Kidney epithelial cell (primary cell): ENCODE measurements at regions not wholly inside any gene's neighbourhood (a gene's known extent, or its start where the extent isn't known, plus 50 kb on each side); places are given as distances from the start of the nearest gene placed in this dataset.

Source experiments
- DNase-seq: peaks from one replicate; pipeline ENCODE4 v3.0.0-alpha.2; 2010; ENCODE audit warnings: low read depth
- H3K27me3 ChIP-seq: 2 replicates; pipeline ENCODE4 v1.6.0; 2011; ENCODE audit warnings: low read length; ENCODE audit not compliant: control insufficient read depth, insufficient read depth
- H3K36me3 ChIP-seq: 2 replicates; pipeline ENCODE4 v1.5.1; 2011; ENCODE audit warnings: low read length; ENCODE audit not compliant: control insufficient read depth, insufficient read depth
- H3K4me3 ChIP-seq: 2 replicates; pipeline ENCODE4 v1.5.1; 2011; ENCODE audit warnings: low read depth, mild to moderate bottlenecking, control low read depth, low read length
- TF ChIP-seq, protein P1 (sequence below): IDR thresholded peaks from 2 replicates; pipeline ENCODE4 v1.5.1; 2011; ENCODE audit warnings: mild to moderate bottlenecking, moderate library complexity, low read length, control low read depth, inconsistent platforms; ENCODE audit not compliant: insufficient read depth, poor library complexity, severe bottlenecking

DNA sequence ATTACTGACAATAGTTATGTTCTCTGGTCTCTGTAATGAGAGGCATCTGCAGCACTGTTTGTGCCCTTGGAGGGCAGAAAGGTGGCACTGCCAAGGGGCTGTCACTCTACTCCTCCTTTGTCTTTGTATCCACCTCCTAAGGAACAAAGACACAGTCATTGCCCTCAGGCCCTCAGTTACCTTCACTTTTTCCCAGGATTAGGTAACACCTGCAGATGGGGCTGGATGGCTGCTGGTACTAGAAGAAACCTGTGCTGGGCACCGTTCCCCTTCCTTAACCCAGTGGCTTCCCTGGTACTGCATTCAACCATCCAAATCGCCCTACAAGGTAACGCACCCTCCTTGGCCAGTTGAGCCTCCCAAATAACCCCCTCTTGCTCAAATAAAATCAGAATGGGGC is 246.9 kb upstream of the NEBL start:
- no peak for DNase-seq
- TF ChIP-seq, protein P1, sequence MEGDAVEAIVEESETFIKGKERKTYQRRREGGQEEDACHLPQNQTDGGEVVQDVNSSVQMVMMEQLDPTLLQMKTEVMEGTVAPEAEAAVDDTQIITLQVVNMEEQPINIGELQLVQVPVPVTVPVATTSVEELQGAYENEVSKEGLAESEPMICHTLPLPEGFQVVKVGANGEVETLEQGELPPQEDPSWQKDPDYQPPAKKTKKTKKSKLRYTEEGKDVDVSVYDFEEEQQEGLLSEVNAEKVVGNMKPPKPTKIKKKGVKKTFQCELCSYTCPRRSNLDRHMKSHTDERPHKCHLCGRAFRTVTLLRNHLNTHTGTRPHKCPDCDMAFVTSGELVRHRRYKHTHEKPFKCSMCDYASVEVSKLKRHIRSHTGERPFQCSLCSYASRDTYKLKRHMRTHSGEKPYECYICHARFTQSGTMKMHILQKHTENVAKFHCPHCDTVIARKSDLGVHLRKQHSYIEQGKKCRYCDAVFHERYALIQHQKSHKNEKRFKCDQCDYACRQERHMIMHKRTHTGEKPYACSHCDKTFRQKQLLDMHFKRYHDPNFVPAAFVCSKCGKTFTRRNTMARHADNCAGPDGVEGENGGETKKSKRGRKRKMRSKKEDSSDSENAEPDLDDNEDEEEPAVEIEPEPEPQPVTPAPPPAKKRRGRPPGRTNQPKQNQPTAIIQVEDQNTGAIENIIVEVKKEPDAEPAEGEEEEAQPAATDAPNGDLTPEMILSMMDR = no peak
- Histone ChIP-seq H3K36me3 (no peaks in the 10 kb centered on the region), H3K27me3 (no peaks in the 10 kb centered on the region), H3K4me3 (no peak overlapping the region)

GRCh38 chr10:21141946-21142492 is 244.9 kb upstream of the NEBL start:
- H3K27me3 ChIP-seq = no peaks in the 10 kb centered on the region
- TF ChIP-seq, protein P1 = no peak
- no peak overlapping the region for H3K4me3 ChIP-seq
- H3K36me3 ChIP-seq = no peaks in the 10 kb centered on the region
- no peak for DNase-seq

- no peak for DNase-seq
- Histone ChIP-seq H3K27me3 (no peaks in the 10 kb centered on the region), H3K36me3 (no peaks in the 10 kb centered on the region), H3K4me3 (no peak overlapping the region)
- TF ChIP-seq, protein P1 = no peak
Measured at GRCh38 chr10:21138769-21139340, 241.7 kb upstream of the NEBL start.

DNA sequence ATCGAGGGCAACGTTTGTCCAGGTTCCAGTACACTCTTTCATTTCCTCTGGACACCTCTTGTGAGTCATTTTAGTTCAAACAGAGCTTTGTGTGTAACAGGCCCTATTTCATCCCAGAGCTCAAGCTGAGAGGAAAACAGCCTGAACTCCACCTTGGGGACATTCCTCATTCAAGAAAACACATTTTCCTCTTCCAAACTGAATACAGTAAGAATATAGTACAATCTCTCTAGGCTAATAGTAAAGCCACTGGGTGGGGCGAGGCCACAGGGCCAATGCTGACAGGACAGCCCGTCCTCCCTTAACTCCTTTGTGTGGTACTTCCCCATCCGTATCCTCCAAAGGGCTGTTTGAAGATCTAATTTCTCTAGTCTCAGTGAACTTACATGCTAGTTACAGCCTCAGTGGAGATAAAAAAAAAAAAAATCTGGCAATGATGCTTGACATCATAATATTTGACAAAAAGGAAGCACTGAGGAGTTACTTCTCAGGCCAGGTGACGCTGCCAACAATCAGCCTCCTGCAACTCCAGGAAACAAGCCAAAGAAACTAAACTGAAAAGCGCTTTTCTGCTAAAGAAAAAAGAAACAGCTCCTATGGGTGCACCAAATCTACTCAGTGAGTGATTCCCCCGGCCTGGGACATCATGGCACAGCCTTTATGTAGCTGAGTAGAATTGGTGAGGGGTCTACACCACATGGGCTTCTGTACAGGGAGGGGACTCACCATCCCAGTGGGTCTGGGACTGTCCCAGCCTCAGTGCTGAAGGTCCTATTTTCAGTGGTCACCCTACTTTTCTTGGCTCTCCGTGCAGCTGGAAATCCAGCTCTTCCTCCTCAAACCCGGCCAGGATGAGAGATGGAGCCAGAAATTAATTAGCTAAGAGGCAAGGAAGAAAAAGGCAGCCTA is 238.2 kb upstream of the NEBL start:
- Histone ChIP-seq H3K4me3 (no peak overlapping the region), H3K27me3 (no peaks in the 10 kb centered on the region), H3K36me3 (no peaks in the 10 kb centered on the region)
- TF ChIP-seq, protein P1 = no peak
- peak; percentile 10 for DNase-seq

DNA sequence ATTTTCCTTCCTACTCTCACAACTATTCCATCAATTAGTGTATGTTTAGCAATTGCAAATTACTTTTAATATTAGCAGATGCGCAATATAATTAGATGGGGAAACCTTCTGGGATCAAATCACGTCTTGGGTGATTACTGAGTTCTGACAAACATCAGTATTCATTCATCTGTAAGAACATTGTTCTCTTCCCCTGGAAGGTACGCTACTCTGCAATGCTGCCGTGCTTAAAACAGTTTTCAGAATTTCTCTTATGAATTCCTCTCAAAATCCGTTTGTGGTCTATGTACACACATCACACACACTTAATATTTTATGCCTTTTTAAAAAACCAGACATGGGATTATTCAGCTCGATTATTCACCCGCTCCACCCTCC is 237.5 kb upstream of the NEBL start:
- Histone ChIP-seq H3K27me3 (no peaks in the 10 kb centered on the region), H3K36me3 (no peaks in the 10 kb centered on the region), H3K4me3 (no peak overlapping the region)
- TF ChIP-seq, protein P1 = no peak
- no peak for DNase-seq
